Astrocyte (in vitro differentiated cells and primary cell): ENCODE measurements at regions not wholly inside any gene's neighbourhood (a gene's known extent, or its start where the extent isn't known, plus 50 kb on each side); places are given as distances from the start of the nearest gene placed in this dataset.

ENCODE experiments used
- DNase-seq: peaks from one replicate; pipeline ENCODE4 v3.0.0-alpha.2; 2010; ENCODE audit warnings: low read depth
- FAIRE-seq: peaks from 2 replicates; lab custom pipeline; 2011; peaks lifted over from hg19 to GRCh38; lab: Jason Lieb, UNC
- H2AFZ ChIP-seq: 2 replicates; pipeline ENCODE4 v1.6.0; 2012; ENCODE audit warnings: low read depth, low read length, inconsistent platforms
- H3K27ac ChIP-seq: 2 replicates; pipeline ENCODE4 v1.5.1; 2011; ENCODE audit warnings: low read depth, low read length, inconsistent platforms
- H3K27me3 ChIP-seq: 2 replicates; pipeline ENCODE4 v1.6.0; 2011; ENCODE audit warnings: low read length, inconsistent platforms; ENCODE audit not compliant: insufficient read depth
- H3K36me3 ChIP-seq: 2 replicates; pipeline ENCODE4 v1.5.1; 2011; ENCODE audit warnings: low read length, inconsistent platforms; ENCODE audit not compliant: insufficient read depth
- H3K4me1 ChIP-seq: 2 replicates; pipeline ENCODE4 v1.5.1; 2011; ENCODE audit warnings: low read length, inconsistent platforms; ENCODE audit not compliant: insufficient read depth
- H3K4me2 ChIP-seq: 2 replicates; pipeline ENCODE4 v1.6.0; 2012; ENCODE audit warnings: low read length, inconsistent platforms
- H3K4me3 ChIP-seq: 2 replicates; pipeline ENCODE4 v1.5.1; 2011; ENCODE audit warnings: low read depth, mild to moderate bottlenecking, low read length, inconsistent platforms; ENCODE audit not compliant: insufficient read depth
- H3K79me2 ChIP-seq: 2 replicates; pipeline ENCODE4 v1.6.0; 2012; ENCODE audit warnings: mild to moderate bottlenecking, low read length, inconsistent platforms; ENCODE audit not compliant: insufficient read depth
- H3K9ac ChIP-seq: 2 replicates; pipeline ENCODE4 v1.6.0; 2012; ENCODE audit warnings: mild to moderate bottlenecking, low read length, inconsistent platforms
- H3K9me3 ChIP-seq: 2 replicates; pipeline ENCODE4 v1.5.1; 2012; ENCODE audit warnings: low read depth, mild to moderate bottlenecking, low read length, inconsistent platforms; ENCODE audit not compliant: insufficient read depth
- H4K20me1 ChIP-seq: 2 replicates; pipeline ENCODE4 v1.6.0; 2012; ENCODE audit warnings: low read length, inconsistent platforms; ENCODE audit not compliant: insufficient read depth
- H3K27ac Mint-ChIP-seq: one replicate; pipeline ENCODE4 v1.8.0; 2021; ENCODE audit warnings: mild to moderate bottlenecking, mixed read lengths; ENCODE audit not compliant: unreplicated experiment
- H3K27me3 Mint-ChIP-seq: one replicate; pipeline ENCODE4 v1.8.0; 2021; ENCODE audit warnings: low read depth, mixed read lengths; ENCODE audit not compliant: unreplicated experiment
- H3K36me3 Mint-ChIP-seq: one replicate; pipeline ENCODE4 v1.8.0; 2021; ENCODE audit warnings: low read depth, mixed read lengths; ENCODE audit not compliant: unreplicated experiment
- H3K4me1 Mint-ChIP-seq: one replicate; pipeline ENCODE4 v1.8.0; 2021; ENCODE audit warnings: low read depth, mixed read lengths; ENCODE audit not compliant: unreplicated experiment
- H3K4me3 Mint-ChIP-seq: one replicate; pipeline ENCODE4 v1.8.0; 2021; ENCODE audit warnings: mild to moderate bottlenecking, moderate library complexity, mixed read lengths; ENCODE audit not compliant: unreplicated experiment
- H3K9me3 Mint-ChIP-seq: one replicate; pipeline ENCODE4 v1.8.0; 2021; ENCODE audit warnings: mild to moderate bottlenecking, mixed read lengths; ENCODE audit not compliant: unreplicated experiment
- EZH2 ChIP-seq: IDR thresholded peaks from 2 replicates; pipeline ENCODE4 v1.6.1; 2012; ENCODE audit warnings: mild to moderate bottlenecking, low read length, inconsistent platforms; ENCODE audit not compliant: insufficient read depth
- TF ChIP-seq, protein P1 (sequence below): IDR thresholded peaks from 2 replicates; pipeline ENCODE4 v1.5.1; 2011; ENCODE audit warnings: low read depth, mild to moderate bottlenecking, inconsistent platforms, low read length, moderate library complexity; ENCODE audit not compliant: insufficient read depth

DNA sequence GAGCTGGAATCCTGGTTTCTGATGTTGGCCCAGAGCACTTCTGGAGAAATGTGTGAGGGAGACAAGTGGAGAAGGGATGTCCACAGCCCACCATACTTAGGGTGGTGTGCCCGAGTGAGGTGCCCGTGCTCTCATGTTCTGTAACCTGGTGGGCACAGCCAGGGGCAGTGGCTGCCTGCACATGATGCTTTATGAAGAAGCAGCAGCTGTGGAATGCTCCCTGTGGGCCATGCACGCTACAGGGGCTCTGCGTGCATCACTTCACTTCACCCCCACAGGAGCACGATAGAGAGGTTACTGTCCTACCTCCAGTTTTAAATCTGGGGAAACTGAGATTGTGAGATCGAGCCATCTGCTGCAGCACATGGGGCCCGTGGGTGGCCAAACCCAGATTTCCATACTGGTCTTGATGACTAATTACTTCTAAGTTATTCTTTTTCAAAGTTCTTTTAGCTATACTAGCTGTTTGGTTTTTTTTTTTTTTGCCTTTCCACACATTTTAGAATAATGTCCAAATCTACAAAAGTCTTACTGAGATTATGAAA lies 441.6 kb downstream of the GADD45G start:
- H3K4me3 Mint-ChIP-seq: no peak overlapping the region
- Histone ChIP-seq H3K27me3 (no peaks in the 10 kb centered on the region), H3K4me2 (no peak overlapping the region), H3K36me3 (no peaks in the 10 kb centered on the region), H3K4me3 (no peak overlapping the region), H3K9ac (no peak overlapping the region), H2AFZ (no peak overlapping the region), H4K20me1 (no peaks in the 10 kb centered on the region), H3K79me2 (no peaks in the 10 kb centered on the region), H3K27ac (no peak overlapping the region), H3K9me3 (no peaks in the 10 kb centered on the region), H3K4me1 (peaks cover 2% of the 10 kb centered on the region)
- peaks cover 6% of the 10 kb centered on the region for H3K4me1 Mint-ChIP-seq
- no peak for FAIRE-seq
- no peak for TF ChIP-seq EZH2
- TF ChIP-seq, protein P1, sequence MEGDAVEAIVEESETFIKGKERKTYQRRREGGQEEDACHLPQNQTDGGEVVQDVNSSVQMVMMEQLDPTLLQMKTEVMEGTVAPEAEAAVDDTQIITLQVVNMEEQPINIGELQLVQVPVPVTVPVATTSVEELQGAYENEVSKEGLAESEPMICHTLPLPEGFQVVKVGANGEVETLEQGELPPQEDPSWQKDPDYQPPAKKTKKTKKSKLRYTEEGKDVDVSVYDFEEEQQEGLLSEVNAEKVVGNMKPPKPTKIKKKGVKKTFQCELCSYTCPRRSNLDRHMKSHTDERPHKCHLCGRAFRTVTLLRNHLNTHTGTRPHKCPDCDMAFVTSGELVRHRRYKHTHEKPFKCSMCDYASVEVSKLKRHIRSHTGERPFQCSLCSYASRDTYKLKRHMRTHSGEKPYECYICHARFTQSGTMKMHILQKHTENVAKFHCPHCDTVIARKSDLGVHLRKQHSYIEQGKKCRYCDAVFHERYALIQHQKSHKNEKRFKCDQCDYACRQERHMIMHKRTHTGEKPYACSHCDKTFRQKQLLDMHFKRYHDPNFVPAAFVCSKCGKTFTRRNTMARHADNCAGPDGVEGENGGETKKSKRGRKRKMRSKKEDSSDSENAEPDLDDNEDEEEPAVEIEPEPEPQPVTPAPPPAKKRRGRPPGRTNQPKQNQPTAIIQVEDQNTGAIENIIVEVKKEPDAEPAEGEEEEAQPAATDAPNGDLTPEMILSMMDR: no peak
- H3K27me3 Mint-ChIP-seq: no peaks in the 10 kb centered on the region
- H3K27ac Mint-ChIP-seq: no peak overlapping the region
- DNase-seq: no peak
- H3K36me3 Mint-ChIP-seq: no peaks in the 10 kb centered on the region
- H3K9me3 Mint-ChIP-seq: peaks cover 5% of the 10 kb centered on the region

DNA sequence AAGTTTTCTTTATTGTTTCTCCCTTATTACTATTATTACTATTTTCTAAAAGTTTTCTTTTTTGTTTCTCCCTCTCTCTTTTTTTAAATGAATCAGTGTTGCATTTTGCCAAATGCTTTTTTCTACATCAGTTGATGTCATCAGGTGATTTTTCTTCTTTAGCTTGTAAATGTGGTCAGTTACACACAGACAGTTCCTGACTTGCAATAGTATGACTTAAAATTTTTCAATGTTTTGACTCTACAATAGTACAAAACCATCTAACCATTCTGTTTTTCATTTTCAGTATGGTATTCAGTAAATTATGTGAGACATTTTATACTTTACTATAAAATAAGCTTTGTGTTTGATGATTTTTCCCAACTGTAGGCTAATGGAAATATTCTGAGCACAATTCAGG lies 443.0 kb downstream of the GADD45G start:
- peaks cover 6% of the 10 kb centered on the region for H3K4me1 Mint-ChIP-seq
- peaks cover 5% of the 10 kb centered on the region for H3K9me3 Mint-ChIP-seq
- no peak overlapping the region for H2AFZ ChIP-seq
- no peak for DNase-seq
- H3K4me3 ChIP-seq: no peak overlapping the region
- H3K27me3 ChIP-seq: no peaks in the 10 kb centered on the region
- no peak overlapping the region for H3K9ac ChIP-seq
- H3K36me3 Mint-ChIP-seq: no peaks in the 10 kb centered on the region
- no peak for FAIRE-seq
- no peaks in the 10 kb centered on the region for H4K20me1 ChIP-seq
- no peaks in the 10 kb centered on the region for H3K9me3 ChIP-seq
- H3K4me1 ChIP-seq: peaks cover 2% of the 10 kb centered on the region
- peaks cover 4% of the 10 kb centered on the region for H3K27me3 Mint-ChIP-seq
- H3K36me3 ChIP-seq: no peaks in the 10 kb centered on the region
- no peaks in the 10 kb centered on the region for H3K79me2 ChIP-seq
- no peak overlapping the region for H3K4me3 Mint-ChIP-seq
- H3K27ac ChIP-seq: no peak overlapping the region
- no peak overlapping the region for H3K27ac Mint-ChIP-seq
- TF ChIP-seq, protein P1: no peak
- TF ChIP-seq EZH2: no peak
- H3K4me2 ChIP-seq: no peak overlapping the region

DNA sequence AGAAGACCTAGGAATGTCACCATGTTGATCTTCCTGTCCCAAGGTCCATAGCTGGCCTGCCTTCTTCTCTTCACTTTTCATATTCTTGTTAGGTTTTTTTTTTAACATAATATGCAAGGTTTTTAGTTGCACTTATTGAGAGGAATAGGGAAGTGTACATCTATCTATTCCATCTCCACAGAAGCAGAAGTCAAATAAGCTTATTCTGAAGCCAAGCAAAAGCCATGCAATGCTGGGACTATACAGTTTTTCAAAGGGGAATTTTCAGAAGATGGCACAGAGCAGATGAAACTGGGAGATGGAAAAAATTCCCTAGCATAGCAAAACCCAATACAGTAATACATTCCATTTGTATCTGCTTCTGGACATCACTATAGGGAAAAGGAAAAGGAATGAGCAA lies 447.6 kb downstream of the GADD45G start:
- DNase-seq (no peak), FAIRE-seq (no peak)
- Histone ChIP-seq H3K9me3 (no peaks in the 10 kb centered on the region), H3K36me3 (no peaks in the 10 kb centered on the region), H3K9ac (no peak overlapping the region), H3K4me1 (no peaks in the 10 kb centered on the region), H3K4me3 (no peak overlapping the region), H3K27me3 (no peaks in the 10 kb centered on the region), H4K20me1 (no peaks in the 10 kb centered on the region), H3K79me2 (no peaks in the 10 kb centered on the region), H3K27ac (no peak overlapping the region), H2AFZ (no peak overlapping the region), H3K4me2 (no peak overlapping the region)
- Mint-ChIP-seq H3K27ac (no peak overlapping the region), H3K4me1 (no peaks in the 10 kb centered on the region), H3K9me3 (peaks cover 14% of the 10 kb centered on the region), H3K4me3 (no peak overlapping the region), H3K27me3 (peaks cover 33% of the 10 kb centered on the region), H3K36me3 (peaks cover 2% of the 10 kb centered on the region)
- TF ChIP-seq, protein P1: no peak
- no peak for TF ChIP-seq EZH2
